ENCODE measurements at regions not wholly inside any gene's neighbourhood (a gene's known extent, or its start where the extent isn't known, plus 50 kb on each side); places are given as distances from the start of the nearest gene placed in this dataset.
"Not testable (repeated sequence)": the region's sequence is repeated elsewhere in the genome, so short reads cannot be mapped to it uniquely, and the experiment has no call there.

- DNase-seq: no peak
These were observed 2441.7 kb downstream of the ARAP2 start for GRCh38 chr4:33802578-33802977.

DNA sequence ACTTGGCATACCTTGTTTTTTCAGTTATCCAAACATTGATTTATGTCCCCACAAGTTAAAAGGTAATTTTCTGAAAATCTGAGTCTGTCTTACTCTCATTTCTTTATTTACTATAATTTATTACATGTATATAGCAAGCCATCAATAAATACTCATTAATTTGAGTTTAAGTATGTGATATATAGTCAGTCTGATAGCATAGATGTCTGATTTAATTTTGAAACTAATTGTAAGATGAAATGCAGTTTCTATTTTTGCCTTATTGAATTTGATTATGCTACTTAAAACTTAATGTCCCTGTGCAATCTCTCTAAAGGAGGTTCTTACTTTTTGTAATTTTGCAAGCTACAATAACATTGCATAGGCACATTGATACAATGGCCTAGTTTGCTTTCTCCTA, 2418.6 kb downstream of the ARAP2 start:
- no peak for DNase-seq

DNA sequence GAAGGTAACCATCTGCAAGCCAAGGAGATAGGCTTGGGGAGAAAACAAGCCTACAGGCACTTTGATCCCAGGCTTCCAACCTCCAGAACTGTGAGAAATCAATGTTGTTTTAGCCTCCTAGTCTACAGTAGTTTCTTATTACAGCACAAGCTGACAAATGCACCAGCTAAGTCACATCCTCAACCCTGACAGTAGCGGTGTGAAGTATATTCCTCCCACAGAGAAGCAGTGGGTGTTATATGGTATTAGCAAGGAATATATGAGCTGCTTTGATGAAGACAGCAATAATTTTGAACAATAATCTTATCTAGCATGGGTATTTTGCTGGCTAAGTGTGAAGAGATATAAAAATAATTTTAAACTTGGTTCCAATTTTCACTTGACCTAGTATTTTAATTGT, 2415.0 kb downstream of the ARAP2 start:
- not testable (repeated sequence) for DNase-seq

GRCh38 chr4:33831442-33832066, 2412.8 kb downstream of the ARAP2 start:
- DNase-seq: no peak

- DNase-seq: not testable (repeated sequence)
These were observed 2408.6 kb downstream of the ARAP2 start for GRCh38 chr4:33835764-33836163.

- no peak for DNase-seq
These were observed 2407.1 kb downstream of the ARAP2 start for GRCh38 chr4:33837043-33837838.

- DNase-seq: no peak
These were observed 2403.2 kb downstream of the ARAP2 start for GRCh38 chr4:33841120-33841519.

GRCh38 chr4:33850371-33850902, 2393.9 kb downstream of the ARAP2 start:
- DNase-seq: no peak

GRCh38 chr4:33853670-33854069, 2390.6 kb downstream of the ARAP2 start:
- not testable (repeated sequence) for DNase-seq

- no peak for DNase-seq
These were observed 2379.9 kb downstream of the ARAP2 start for GRCh38 chr4:33864290-33864859.

DNA sequence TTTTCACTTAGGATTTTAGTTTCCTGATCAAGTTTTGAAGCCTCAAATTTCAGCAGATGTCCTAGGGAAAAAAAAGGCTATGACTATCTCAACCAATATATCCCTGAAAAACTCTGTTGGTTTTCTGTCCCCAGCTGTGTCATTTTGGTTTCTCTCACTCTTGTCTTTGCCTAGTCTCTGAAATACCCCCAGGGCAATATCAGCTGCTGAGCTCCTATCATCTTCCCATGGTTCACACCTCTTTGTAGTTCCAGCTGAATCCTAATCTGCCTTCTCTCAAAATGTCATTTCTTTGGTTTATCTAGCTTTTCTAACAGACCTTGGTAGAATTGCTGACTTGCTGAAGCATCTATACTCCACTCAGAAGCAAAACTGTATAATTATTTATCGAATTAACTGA, 2370.5 kb downstream of the ARAP2 start:
- DNase-seq: no peak

- no peak for DNase-seq
These were observed 2365.6 kb downstream of the ARAP2 start for GRCh38 chr4:33878710-33879109.

DNA sequence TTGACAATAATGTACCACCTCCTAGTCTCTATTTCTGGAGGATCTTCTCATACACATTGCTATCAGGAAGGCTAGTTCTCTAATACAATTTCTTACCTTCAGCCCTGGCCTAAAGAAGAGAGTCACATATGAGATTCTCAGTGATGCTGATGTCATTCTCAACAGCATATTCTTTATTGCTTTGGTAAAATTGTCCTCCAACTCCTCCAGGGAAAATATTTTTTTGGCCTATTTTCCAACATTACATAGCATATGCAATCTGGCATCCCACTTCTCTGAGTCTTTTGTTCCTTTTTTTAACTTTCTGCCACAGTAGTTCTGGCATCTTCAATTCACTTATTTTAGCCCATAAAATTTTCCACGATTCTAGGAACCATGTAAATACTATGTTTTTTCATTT, 2363.1 kb downstream of the ARAP2 start:
- no peak for DNase-seq

DNA sequence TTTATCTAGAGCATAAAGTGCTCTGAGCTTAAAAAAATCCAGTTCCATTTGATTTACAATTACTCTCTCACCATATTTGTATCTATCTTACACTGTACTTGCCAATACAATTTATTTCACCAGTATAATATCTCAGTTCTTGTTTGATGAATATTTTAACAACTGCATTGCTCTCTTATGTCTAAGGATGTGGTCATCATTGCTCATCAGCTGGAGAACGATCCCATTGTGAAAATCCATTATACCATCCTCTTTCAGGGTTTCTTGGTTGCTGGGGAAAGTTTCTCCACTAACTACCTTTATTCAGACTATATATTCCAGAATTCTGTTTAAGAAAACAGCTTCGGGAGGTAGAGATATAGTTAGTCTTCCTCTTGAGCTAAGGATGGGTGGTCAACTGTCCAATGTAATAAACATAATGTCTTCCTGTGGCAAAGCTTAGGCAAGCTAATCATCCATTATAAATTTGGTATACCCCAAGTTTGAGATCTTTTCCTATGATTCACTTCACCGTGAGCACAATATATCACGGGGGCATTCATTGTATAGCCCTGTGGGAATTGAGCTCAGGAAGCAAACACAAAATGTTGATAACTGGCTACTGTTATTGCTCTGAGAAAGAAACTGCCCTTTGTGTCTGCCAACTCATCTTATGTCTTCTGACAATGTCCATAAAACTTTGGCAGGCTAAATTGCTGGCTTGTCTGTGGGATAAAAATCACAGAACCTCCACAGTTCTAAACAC, 2361.9 kb downstream of the ARAP2 start:
- DNase-seq: no peak

DNA sequence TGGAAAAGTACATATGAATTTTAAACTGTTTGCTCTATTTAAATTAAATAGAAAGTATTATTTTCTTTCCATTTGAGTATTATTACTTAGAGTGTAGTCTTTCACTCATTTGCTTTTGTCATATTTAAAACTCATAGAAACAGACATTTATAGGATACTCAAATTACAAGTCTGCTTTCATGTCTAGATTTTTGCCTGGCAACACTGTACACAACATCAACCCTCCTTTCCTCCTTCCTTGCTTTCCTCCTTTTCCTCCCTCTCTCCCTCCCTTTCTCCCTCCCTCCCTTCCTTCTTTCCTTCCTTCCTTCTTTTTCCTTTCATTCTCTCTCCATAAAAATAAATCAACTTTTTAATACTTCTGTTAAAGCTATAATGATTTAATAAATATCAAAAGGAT, 2361.2 kb downstream of the ARAP2 start:
- no peak for DNase-seq

DNA sequence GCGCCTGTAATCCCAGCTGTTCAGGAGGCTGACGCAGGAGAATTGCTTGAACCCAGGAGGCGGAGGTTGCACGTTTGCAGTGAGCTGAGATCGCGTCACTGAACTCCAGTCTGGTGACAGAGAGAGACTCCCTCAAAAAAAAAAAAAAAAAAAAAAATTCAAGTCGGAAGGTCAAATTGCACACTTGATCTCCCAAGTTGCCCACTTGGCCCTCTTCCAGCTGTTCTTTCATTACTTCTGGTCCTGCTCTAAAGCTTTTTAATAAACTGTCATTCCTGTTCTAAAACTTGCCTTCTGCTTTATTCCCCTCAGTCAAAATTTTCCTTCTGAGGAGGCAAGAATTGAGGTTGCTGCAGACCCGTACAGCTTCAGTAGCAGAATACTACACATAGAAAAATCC, 2358.0 kb downstream of the ARAP2 start:
- DNase-seq: no peak

DNA sequence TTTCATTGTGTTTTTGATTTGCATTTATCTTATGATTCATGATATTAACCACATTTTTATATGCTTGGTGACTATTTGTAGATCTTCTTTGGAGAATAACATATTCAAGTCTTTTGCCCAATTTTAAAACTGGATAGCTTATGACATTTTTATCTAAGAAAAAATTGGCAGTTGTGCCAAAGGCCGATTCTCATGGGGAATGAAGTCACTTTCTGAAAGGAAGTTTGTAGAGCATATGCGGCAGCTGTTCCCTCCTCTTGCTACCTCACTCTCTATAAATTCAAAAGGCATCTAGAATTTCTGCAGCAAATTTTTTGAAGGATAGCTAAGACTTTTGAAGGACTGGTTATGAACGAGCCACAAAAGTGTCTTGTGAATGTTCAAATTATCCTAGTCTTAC, 2353.5 kb downstream of the ARAP2 start:
- DNase-seq: no peak

GRCh38 chr4:33911959-33912358, 2332.4 kb downstream of the ARAP2 start:
- DNase-seq: no peak

DNA sequence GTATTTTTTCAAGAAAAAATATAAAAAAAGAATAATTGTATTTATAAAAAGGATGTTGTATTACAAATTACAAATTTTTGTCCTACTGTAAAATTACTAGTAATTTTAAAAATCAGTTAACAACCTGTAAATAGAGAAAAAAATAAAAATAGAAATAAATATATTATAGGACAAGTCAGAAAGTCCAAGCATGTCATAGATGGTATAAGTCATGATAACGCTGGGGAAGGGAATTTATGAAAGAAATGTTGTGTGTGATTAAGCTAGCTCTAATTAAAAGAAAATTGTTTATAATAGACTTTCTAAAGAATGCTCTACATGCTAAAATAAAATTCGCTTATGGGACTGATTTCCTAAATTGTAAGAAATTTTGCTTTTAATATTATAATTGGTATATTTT, 2329.9 kb downstream of the ARAP2 start:
- no peak for DNase-seq

- no peak for DNase-seq
These were observed 2320.8 kb downstream of the ARAP2 start for GRCh38 chr4:33923469-33923868.

GRCh38 chr4:33924239-33924638, 2320.1 kb downstream of the ARAP2 start:
- no peak for DNase-seq

GRCh38 chr4:33924811-33925210, 2319.5 kb downstream of the ARAP2 start:
- DNase-seq: no peak

- DNase-seq: no peak
These were observed 2313.8 kb downstream of the ARAP2 start for GRCh38 chr4:33930497-33930896.
